Gastrocnemius medialis (tissue), 4 donors: ENCODE measurements at regions not wholly inside any gene's neighbourhood (a gene's known extent, or its start where the extent isn't known, plus 50 kb on each side); places are given as distances from the start of the nearest gene placed in this dataset.
A peak's percentile ranks its signal among the peaks of the same experiment; 100 is the strongest.

ENCODE experiments used
- ATAC-seq, 2 donors: fragments of 150-250 bp; one replicate each; pipeline ENCODE4 v1.9.1; 2016
- DNase-seq, 2 donors: peaks; one replicate each; pipeline ENCODE4 v3.0.0-alpha.2; 2019
- H3K27ac ChIP-seq, 4 donors: fragments of 200-600 bp; sonication (generic); 1 replicate in 1 of 4; 2 replicates in 3 of 4; pipeline ENCODE4 v1.5.1; 2016 to 2018; ENCODE audit warnings: mild to moderate bottlenecking in 2 of 4, moderate library complexity in 1 of 4
- H3K27me3 ChIP-seq, 3 donors: fragments of 200-600 bp; sonication (generic) in 2 of 3; 1 replicate in 1 of 3; 2 replicates in 2 of 3; pipeline versions ENCODE4 v1.5.1 to v1.6.0; 2016 to 2019; ENCODE audit warnings: mild to moderate bottlenecking in 1 of 3, moderate library complexity in 1 of 3
- H3K36me3 ChIP-seq, 2 donors: fragments of 200-600 bp; sonication (generic) in 1 of 2; one replicate each; pipeline ENCODE4 v1.5.1; 2017 to 2018
- H3K4me1 ChIP-seq, 2 donors: fragments of 200-600 bp; sonication (generic) in 1 of 2; one replicate each; pipeline ENCODE4 v1.5.1; 2016 to 2017; ENCODE audit warnings: mild to moderate bottlenecking in 2 of 2
- H3K4me3 ChIP-seq, 4 donors: fragments of 200-600 bp; sonication (generic) in 3 of 4; 1 replicate in 1 of 4; 2 replicates in 3 of 4; pipeline ENCODE4 v1.5.1; 2016 to 2019; ENCODE audit warnings: mild to moderate bottlenecking in 2 of 4
- H3K9me3 ChIP-seq, 3 donors: fragments of 200-600 bp; sonication (generic) in 2 of 3; 1 replicate in 1 of 3; 2 replicates in 2 of 3; pipeline ENCODE4 v1.5.1; 2016 to 2019
- POLR2A ChIP-seq, 2 donors: fragments of 450-650 bp; IDR thresholded peaks; one replicate each; pipeline ENCODE4 v1.6.1; 2017; ENCODE audit warnings: antibody characterized with exemption in 2 of 2, mild to moderate bottlenecking in 2 of 2, moderate library complexity in 2 of 2
- in situ Hi-C, 4 donors: fragments of 200-750 bp; cut with MboI; loops; one replicate each; pipeline versions ENCODE4 v1.15.0 to v1.8.0; 2017; ENCODE audit warnings: low sequenced_read_pairs in 4 of 4
- intact Hi-C: fragments of 100-400 bp; cut with DNase I; formaldehyde crosslinking; loops from one replicate; pipeline ENCODE4 v1.15.1; 2023; ENCODE audit warnings: low total_unique reads
- TF ChIP-seq, protein P1 (sequence below), 5 experiments: fragments of 450-650 bp in 3 of 5; fragments of 200-600 bp in 2 of 5; sonication (generic) in 2 of 5; IDR thresholded peaks in 4 of 5; conservative IDR thresholded peaks in 1 of 5; 1 replicate in 4 of 5; 2 replicates in 1 of 5; pipeline ENCODE4 v1.5.1; 2016 to 2019; ENCODE audit warnings: antibody characterized with exemption in 5 of 5, mild to moderate bottlenecking in 3 of 5, moderate library complexity in 3 of 5

DNA sequence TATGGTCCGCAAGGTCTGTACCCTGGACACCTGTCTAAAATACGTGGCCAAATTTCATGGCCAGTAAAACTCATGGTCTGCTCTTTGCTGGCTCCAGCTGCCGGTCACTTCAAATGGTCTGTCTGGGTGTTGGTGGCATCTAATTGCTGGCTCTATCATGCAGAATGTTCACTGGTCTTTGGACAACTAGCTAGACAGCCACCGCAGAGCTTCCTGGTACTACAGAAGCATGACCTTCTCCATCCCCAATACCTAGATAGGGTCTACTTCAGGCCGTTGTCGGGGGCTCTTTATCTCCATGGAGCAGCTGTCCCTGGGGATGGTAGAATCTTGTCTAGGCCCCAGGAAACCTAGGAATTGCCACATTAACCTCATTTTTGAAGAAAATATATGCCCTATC is 88.4 kb upstream of the RMDN2 start:
- in situ Hi-C loops (loop anchor here in 1 of 4 donors (5.0 to 25.0 kb wide), 2 partner anchors 299 to 424 kb away; no protein-coding TSS in a partner anchor), intact Hi-C loops (no loop called here)
- Histone ChIP-seq H3K27me3 (no peaks in the 10 kb centered on the region), H3K9me3 (no peaks in the 10 kb centered on the region), H3K4me1 (no peaks in the 10 kb centered on the region), H3K4me3 (no peak overlapping the region), H3K36me3 (no peaks in the 10 kb centered on the region), H3K27ac (no peak overlapping the region)
- ATAC-seq (no peak), DNase-seq (no peak)
- no peak for TF ChIP-seq POLR2A (IDR thresholded peaks at IDR 0.05)
- TF ChIP-seq, protein P1, sequence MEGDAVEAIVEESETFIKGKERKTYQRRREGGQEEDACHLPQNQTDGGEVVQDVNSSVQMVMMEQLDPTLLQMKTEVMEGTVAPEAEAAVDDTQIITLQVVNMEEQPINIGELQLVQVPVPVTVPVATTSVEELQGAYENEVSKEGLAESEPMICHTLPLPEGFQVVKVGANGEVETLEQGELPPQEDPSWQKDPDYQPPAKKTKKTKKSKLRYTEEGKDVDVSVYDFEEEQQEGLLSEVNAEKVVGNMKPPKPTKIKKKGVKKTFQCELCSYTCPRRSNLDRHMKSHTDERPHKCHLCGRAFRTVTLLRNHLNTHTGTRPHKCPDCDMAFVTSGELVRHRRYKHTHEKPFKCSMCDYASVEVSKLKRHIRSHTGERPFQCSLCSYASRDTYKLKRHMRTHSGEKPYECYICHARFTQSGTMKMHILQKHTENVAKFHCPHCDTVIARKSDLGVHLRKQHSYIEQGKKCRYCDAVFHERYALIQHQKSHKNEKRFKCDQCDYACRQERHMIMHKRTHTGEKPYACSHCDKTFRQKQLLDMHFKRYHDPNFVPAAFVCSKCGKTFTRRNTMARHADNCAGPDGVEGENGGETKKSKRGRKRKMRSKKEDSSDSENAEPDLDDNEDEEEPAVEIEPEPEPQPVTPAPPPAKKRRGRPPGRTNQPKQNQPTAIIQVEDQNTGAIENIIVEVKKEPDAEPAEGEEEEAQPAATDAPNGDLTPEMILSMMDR (IDR thresholded peaks at IDR 0.05 in 4 of 5, conservative IDR thresholded peaks at IDR 0.05 in 1 of 5): no peak

DNA sequence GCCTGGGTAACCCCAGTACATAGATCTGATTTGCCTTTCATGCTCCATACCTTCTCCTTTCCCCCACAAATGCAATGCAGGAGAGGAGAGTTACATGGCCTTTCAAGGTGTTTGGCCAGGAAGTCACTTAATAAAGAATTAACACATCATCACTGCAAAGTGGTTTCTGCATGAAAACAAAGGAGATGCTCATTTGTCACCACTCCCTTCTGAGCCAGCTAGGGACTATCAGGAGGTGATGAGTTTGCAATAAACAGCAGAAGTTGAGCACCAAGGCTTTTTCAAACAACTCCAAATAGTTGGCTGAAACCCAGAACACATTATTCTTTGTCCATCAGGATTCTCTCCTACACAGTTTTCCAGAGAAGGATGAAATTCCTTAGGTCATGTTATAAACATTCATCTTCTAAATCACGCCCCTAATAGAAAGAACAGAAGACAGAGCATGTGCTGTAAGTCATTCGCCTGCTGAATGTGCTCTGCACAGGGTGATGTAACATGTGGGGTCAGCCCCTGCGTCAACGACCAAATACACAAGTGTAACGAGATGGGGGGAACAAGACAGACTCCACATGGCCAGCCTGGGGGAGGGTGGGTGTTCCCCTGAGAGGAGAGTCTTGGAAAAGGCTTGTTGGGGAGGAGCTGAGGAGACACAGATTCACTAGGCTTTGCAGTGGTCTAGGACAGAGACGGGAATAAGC is 87.3 kb upstream of the RMDN2 start:
- H3K27me3 ChIP-seq: no peaks in the 10 kb centered on the region
- ATAC-seq (peak in 1 of 2 donors; percentile 21), DNase-seq (no peak)
- intact Hi-C loops (no loop called here), in situ Hi-C loops (loop anchor here in 1 of 4 donors (5.0 to 25.0 kb wide), 2 partner anchors 300 to 425 kb away; no protein-coding TSS in a partner anchor)
- TF ChIP-seq POLR2A (IDR thresholded peaks at IDR 0.05): no peak
- TF ChIP-seq, protein P1 (IDR thresholded peaks at IDR 0.05 in 4 of 5, conservative IDR thresholded peaks at IDR 0.05 in 1 of 5): no peak
- H3K4me1 ChIP-seq: no peaks in the 10 kb centered on the region
- H3K4me3 ChIP-seq: no peak overlapping the region
- H3K27ac ChIP-seq: no peak overlapping the region
- no peaks in the 10 kb centered on the region for H3K36me3 ChIP-seq
- no peaks in the 10 kb centered on the region for H3K9me3 ChIP-seq

DNA sequence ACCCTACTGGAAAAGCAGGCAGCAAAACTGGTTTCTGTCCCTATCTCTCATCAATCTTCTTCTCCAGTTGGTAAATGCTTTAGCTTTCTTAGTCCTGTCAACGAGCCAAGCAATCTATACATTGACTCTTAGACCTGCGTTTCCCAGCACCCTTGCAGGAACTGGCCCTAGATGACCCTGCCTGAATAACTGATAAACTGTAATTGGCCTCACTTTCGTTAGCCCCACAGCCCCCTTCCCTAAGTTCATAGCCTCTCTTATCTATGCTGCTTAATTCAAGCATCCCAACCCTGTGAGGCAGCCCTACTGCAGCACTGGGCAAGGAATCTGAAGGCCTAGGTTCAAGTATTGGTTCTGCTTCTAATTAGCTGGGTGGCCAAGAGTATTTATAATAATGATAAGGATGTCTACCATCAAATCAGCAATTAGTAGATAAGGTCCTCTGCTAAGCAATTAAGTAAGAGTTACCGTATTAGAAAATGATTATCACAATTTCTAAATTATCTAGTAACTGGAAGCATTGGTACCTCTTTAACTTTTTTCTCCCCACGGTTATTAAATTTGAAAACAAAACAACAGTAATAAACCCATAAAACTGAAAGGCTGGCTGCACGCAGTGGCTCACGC is 86.4 kb upstream of the RMDN2 start:
- Histone ChIP-seq H3K4me3 (no peak overlapping the region), H3K36me3 (no peaks in the 10 kb centered on the region), H3K27ac (no peak overlapping the region), H3K4me1 (no peaks in the 10 kb centered on the region), H3K27me3 (no peaks in the 10 kb centered on the region), H3K9me3 (no peaks in the 10 kb centered on the region)
- DNase-seq (no peak), ATAC-seq (no peak)
- intact Hi-C loops: no loop called here
- in situ Hi-C loops: loop anchor here in 1 of 4 donors (5.0 to 25.0 kb wide), 2 partner anchors 301 to 426 kb away; no protein-coding TSS in a partner anchor
- TF ChIP-seq, protein P1 (IDR thresholded peaks at IDR 0.05 in 4 of 5, conservative IDR thresholded peaks at IDR 0.05 in 1 of 5): no peak
- no peak for TF ChIP-seq POLR2A (IDR thresholded peaks at IDR 0.05)

DNA sequence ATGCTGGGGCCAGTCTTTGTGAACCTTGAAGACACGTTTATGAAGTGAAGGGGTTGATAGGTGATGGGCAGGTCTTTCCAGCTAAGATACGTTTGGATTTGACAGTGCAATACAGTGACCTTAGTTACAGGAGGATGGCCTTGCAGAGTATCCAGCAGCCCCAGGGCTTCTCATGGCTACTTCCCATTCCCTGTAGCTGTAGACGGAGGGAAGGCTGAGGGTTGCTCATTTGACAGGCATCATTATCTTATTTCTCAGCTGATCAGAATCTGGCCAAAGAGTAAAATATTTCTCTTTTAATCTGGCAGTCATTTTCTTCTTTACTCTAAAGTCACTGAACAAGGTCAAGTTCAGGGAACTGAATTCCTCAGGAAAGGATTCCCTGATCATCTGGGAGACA is 85.1 kb upstream of the RMDN2 start:
- DNase-seq (no peak), ATAC-seq (no peak)
- H3K9me3 ChIP-seq: no peaks in the 10 kb centered on the region
- H3K4me1 ChIP-seq: no peaks in the 10 kb centered on the region
- intact Hi-C loops: no loop called here
- in situ Hi-C loops: loop anchor here in 1 of 4 donors (5.0 to 25.0 kb wide), 2 partner anchors 303 to 428 kb away; no protein-coding TSS in a partner anchor
- H3K27ac ChIP-seq: no peak overlapping the region
- TF ChIP-seq, protein P1 (IDR thresholded peaks at IDR 0.05 in 4 of 5, conservative IDR thresholded peaks at IDR 0.05 in 1 of 5): no peak
- TF ChIP-seq POLR2A (IDR thresholded peaks at IDR 0.05): no peak
- H3K27me3 ChIP-seq: no peaks in the 10 kb centered on the region
- no peaks in the 10 kb centered on the region for H3K36me3 ChIP-seq
- H3K4me3 ChIP-seq: no peak overlapping the region
